HTR-8/SVneo (cell line): ENCODE measurements at regions not wholly inside any gene's neighbourhood (a gene's known extent, or its start where the extent isn't known, plus 50 kb on each side); places are given as distances from the start of the nearest gene placed in this dataset.
"Not testable (repeated sequence)": the region's sequence is repeated elsewhere in the genome, so short reads cannot be mapped to it uniquely, and the experiment has no call there.

Experiments
- DNase-seq: peaks from one replicate; pipeline ENCODE4 v3.0.0; 2011; ENCODE audit warnings: low spot score, mixed read lengths; ENCODE audit not compliant: insufficient read length
- FAIRE-seq: peaks from 2 replicates; lab custom pipeline; 2011; peaks lifted over from hg19 to GRCh38; lab: Jason Lieb, UNC

GRCh38 chr2:142827170-142827569 is 50.3 kb upstream of the KYNU start:
- FAIRE-seq: no peak
- no peak for DNase-seq

- FAIRE-seq: no peak
- no peak for DNase-seq
Observed at GRCh38 chr2:142825861-142826260, 51.6 kb upstream of the KYNU start.

- DNase-seq: no peak
- FAIRE-seq: no peak
Observed at GRCh38 chr2:142824756-142825155, 52.7 kb upstream of the KYNU start.

GRCh38 chr2:142822190-142822589 is 55.3 kb upstream of the KYNU start:
- FAIRE-seq (no peak), DNase-seq (no peak)

GRCh38 chr2:142819411-142819810 is 58.1 kb upstream of the KYNU start:
- FAIRE-seq (no peak), DNase-seq (no peak)

GRCh38 chr2:142815375-142815774 is 62.1 kb upstream of the KYNU start:
- DNase-seq: no peak
- FAIRE-seq: no peak

- DNase-seq: no peak
- FAIRE-seq: no peak
Observed at GRCh38 chr2:142813830-142814829, 63.3 kb upstream of the KYNU start.

GRCh38 chr2:142811644-142812043 is 65.8 kb upstream of the KYNU start:
- DNase-seq, FAIRE-seq: not testable (repeated sequence)

GRCh38 chr2:142805244-142805643 is 72.2 kb upstream of the KYNU start:
- FAIRE-seq: no peak
- no peak for DNase-seq

- no peak for DNase-seq
- no peak for FAIRE-seq
Observed at GRCh38 chr2:142803158-142803557, 74.3 kb upstream of the KYNU start.

GRCh38 chr2:142796588-142796987 is 80.9 kb upstream of the KYNU start:
- FAIRE-seq (no peak), DNase-seq (no peak)

- FAIRE-seq (no peak), DNase-seq (no peak)
Observed at GRCh38 chr2:142796161-142796560, 81.3 kb upstream of the KYNU start.

- DNase-seq (no peak), FAIRE-seq (no peak)
Observed at GRCh38 chr2:142794850-142795249, 82.6 kb upstream of the KYNU start.

GRCh38 chr2:142792328-142792727 is 85.1 kb upstream of the KYNU start:
- DNase-seq, FAIRE-seq: not testable (repeated sequence)

GRCh38 chr2:142791335-142791734 is 86.1 kb upstream of the KYNU start:
- FAIRE-seq: no peak

GRCh38 chr2:142786918-142787702 is 90.4 kb upstream of the KYNU start:
- no peak for FAIRE-seq
- no peak for DNase-seq

More at GRCh38 chr2:142791335-142791734, 86.1 kb upstream of the KYNU start:
- no peak for DNase-seq

GRCh38 chr2:142782942-142783443 is 94.5 kb upstream of the KYNU start:
- FAIRE-seq: no peak

GRCh38 chr2:142781146-142781545 is 96.3 kb upstream of the KYNU start:
- FAIRE-seq (no peak), DNase-seq (no peak)

More at GRCh38 chr2:142782942-142783443, 94.5 kb upstream of the KYNU start:
- no peak for DNase-seq

GRCh38 chr2:142778289-142778688 is 99.2 kb upstream of the KYNU start:
- FAIRE-seq (no peak), DNase-seq (no peak)

GRCh38 chr2:142777742-142778141 is 99.7 kb upstream of the KYNU start:
- FAIRE-seq (no peak), DNase-seq (no peak)

GRCh38 chr2:142769761-142770160 is 107.7 kb upstream of the KYNU start:
- FAIRE-seq: no peak
- no peak for DNase-seq
